Progenitor cell of endocrine pancreas (in vitro differentiated cells): ENCODE measurements at regions not wholly inside any gene's neighbourhood (a gene's known extent, or its start where the extent isn't known, plus 50 kb on each side); places are given as distances from the start of the nearest gene placed in this dataset.

ENCODE experiments used
- DNase-seq: peaks from one replicate; pipeline ENCODE4 v3.0.0; 2021; ENCODE audit warnings: low spot score; ENCODE audit not compliant: unreplicated experiment
- H3K27ac Mint-ChIP-seq: 2 replicates; pipeline ENCODE4 v1.8.0; 2021; ENCODE audit warnings: mild to moderate bottlenecking, moderate library complexity, mixed read lengths
- H3K27me3 Mint-ChIP-seq: 2 replicates; pipeline ENCODE4 v1.8.0; 2021; ENCODE audit warnings: mixed read lengths
- H3K36me3 Mint-ChIP-seq: 2 replicates; pipeline ENCODE4 v1.8.0; 2022; ENCODE audit warnings: mixed read lengths; ENCODE audit not compliant: insufficient read depth
- H3K4me1 Mint-ChIP-seq: 2 replicates; pipeline ENCODE4 v1.8.0; 2021; ENCODE audit warnings: low read depth, mixed read lengths
- H3K4me3 Mint-ChIP-seq: 2 replicates; pipeline ENCODE4 v1.8.0; 2021; ENCODE audit warnings: low read depth, mild to moderate bottlenecking, moderate library complexity, mixed read lengths
- H3K9me3 Mint-ChIP-seq: 2 replicates; pipeline ENCODE4 v1.8.0; 2021; ENCODE audit warnings: low read depth, mixed read lengths
- TF ChIP-seq, protein P1 (sequence below): fragments of 200-600 bp; sonication (generic); IDR thresholded peaks from one replicate; pipeline ENCODE4 v1.5.0; 2021; ENCODE audit warnings: antibody characterized with exemption, mild to moderate bottlenecking; ENCODE audit not compliant: unreplicated experiment

DNA sequence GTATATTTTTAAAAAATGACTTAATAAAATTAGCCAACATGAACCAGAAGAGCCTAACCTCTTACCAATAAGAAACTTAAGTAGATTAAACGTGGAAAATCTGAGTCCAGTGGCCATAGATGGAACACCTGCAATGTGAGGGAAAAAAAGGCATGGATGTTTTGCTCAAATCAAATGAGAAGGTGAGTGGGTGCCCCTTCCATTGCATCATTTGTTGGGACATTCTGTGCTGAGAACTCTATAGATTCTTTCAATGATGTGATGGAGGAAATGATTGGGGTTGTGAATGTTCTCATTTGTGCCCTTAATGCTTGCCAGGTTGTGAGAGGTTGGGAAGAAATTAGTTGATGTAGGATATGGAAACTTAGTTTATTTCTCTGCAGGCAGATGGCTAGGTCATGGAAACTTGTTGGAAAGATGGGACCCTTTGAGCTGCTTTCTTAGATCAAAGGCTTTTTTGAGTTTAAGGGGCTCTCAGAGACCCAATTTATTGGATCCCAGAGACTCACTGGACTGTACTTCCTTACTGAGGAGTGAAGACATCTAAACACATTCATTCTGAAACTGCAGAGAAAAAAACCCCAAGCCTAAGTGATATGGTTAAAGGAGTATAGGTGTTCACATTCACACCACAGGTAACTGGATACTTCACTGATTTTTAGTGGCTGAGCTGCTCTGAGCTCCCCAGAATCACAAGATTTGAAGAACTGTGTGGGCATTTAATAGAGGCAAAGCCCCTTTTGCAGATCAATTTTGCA lies 95.9 kb downstream of the DACT1 start:
- DNase-seq = no peak
- no peak overlapping the region for H3K27ac Mint-ChIP-seq
- H3K4me3 Mint-ChIP-seq = no peak overlapping the region
- TF ChIP-seq, protein P1, sequence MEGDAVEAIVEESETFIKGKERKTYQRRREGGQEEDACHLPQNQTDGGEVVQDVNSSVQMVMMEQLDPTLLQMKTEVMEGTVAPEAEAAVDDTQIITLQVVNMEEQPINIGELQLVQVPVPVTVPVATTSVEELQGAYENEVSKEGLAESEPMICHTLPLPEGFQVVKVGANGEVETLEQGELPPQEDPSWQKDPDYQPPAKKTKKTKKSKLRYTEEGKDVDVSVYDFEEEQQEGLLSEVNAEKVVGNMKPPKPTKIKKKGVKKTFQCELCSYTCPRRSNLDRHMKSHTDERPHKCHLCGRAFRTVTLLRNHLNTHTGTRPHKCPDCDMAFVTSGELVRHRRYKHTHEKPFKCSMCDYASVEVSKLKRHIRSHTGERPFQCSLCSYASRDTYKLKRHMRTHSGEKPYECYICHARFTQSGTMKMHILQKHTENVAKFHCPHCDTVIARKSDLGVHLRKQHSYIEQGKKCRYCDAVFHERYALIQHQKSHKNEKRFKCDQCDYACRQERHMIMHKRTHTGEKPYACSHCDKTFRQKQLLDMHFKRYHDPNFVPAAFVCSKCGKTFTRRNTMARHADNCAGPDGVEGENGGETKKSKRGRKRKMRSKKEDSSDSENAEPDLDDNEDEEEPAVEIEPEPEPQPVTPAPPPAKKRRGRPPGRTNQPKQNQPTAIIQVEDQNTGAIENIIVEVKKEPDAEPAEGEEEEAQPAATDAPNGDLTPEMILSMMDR = no peak
- H3K9me3 Mint-ChIP-seq = no peaks in the 10 kb centered on the region
- peaks cover 2% of the 10 kb centered on the region for H3K4me1 Mint-ChIP-seq
- no peaks in the 10 kb centered on the region for H3K36me3 Mint-ChIP-seq
- peaks cover 3% of the 10 kb centered on the region for H3K27me3 Mint-ChIP-seq

DNA sequence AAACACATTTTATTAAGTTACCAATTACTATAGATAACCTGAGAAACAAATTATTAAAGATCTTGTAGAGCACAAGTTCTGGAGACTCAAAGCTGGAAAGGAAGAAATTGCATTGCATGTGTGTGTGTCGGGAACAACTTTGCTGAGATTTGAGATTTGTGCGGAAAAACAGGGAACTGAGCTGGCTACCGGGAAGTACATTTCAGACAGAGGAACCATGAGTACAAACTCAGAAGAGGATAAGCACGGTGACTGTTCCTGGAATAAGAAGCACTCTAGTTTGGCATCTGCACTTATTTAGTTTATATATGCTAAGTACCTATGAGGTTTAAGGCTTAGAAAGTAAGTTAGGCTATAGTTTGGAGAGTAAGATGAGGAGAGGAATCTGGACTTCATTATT lies 97.8 kb downstream of the DACT1 start:
- Mint-ChIP-seq H3K27me3 (peaks cover 7% of the 10 kb centered on the region), H3K36me3 (no peaks in the 10 kb centered on the region), H3K9me3 (no peaks in the 10 kb centered on the region), H3K27ac (no peak overlapping the region), H3K4me1 (peaks cover 8% of the 10 kb centered on the region), H3K4me3 (no peak overlapping the region)
- DNase-seq = no peak
- TF ChIP-seq, protein P1 = no peak

DNA sequence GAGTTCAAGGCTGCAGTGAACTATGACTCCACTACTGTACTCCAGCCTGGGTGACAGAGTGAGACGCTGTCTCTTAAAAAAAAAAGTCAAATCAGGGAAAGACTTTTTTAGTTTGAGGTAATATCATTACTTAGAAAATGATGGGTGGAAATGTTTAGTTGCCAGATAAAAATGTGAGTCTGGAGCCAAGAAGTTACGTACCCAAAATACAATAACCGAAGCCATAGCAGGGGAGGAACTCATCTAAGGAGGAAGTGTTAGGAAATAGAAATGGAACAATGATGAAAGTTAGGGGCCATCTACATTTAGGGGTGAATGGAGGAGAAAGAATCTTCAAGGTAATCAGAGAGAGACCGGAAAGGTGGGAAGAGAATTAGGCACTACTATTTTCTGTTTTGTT lies 98.8 kb downstream of the DACT1 start:
- TF ChIP-seq, protein P1 = no peak
- Mint-ChIP-seq H3K9me3 (no peaks in the 10 kb centered on the region), H3K4me1 (peaks cover 12% of the 10 kb centered on the region), H3K4me3 (no peak overlapping the region), H3K36me3 (no peaks in the 10 kb centered on the region), H3K27ac (no peak overlapping the region), H3K27me3 (peaks cover 9% of the 10 kb centered on the region)
- no peak for DNase-seq

DNA sequence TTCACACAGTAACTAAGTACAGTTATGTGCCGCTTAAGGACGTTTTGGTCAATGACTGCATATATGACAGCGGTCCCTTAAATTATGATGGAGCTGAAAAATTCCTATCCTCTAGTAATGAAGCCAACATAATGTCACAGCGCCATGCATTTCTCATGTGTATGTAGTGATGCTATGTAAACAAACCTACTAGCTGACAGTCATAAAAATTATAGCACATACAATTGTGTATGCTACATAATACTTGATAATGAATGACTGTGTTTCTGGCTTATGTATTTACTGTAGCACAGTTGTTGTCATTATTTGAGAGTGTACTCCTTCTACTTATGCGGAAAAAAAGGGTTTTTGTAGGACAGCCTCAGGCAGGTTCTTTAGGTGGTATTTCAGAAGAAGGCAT lies 99.7 kb downstream of the DACT1 start:
- H3K4me3 Mint-ChIP-seq = no peak overlapping the region
- no peaks in the 10 kb centered on the region for H3K9me3 Mint-ChIP-seq
- TF ChIP-seq, protein P1 = no peak

DNA sequence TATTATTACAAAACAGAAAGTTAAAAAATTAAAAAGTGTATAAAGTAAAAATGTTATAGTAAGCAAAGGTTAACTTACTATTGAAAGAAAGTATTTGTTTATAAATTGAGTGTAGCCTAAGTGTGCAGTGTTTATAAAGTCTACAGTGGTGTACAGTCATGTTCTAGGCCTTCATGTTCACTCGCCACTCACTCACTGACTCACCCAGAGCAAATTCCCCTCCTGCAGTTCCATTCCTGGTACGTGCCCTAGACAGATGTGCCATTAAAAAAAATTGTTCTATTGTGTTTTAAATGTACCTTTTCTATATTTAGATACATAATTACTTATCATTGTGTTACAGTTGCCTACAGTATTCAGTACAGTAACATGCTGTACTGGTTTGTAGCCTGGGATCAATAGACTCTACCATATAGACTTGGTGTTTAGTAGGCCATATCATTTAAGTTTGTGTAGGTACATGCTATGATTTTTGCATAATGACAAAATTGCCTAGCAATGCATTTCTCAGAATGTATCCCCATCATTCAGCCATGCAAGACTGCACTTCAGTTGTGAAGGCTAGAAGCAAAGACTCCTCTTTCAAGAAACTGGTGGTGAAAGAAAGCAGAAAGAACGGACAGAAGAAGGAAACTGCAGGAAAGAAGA lies 100.6 kb downstream of the DACT1 start:
- peaks cover 12% of the 10 kb centered on the region for H3K4me1 Mint-ChIP-seq
- peaks cover 9% of the 10 kb centered on the region for H3K27me3 Mint-ChIP-seq
- H3K36me3 Mint-ChIP-seq = no peaks in the 10 kb centered on the region
- H3K27ac Mint-ChIP-seq = no peak overlapping the region
- H3K4me3 Mint-ChIP-seq = no peak overlapping the region
- H3K9me3 Mint-ChIP-seq = no peaks in the 10 kb centered on the region
- TF ChIP-seq, protein P1 = no peak
- no peak for DNase-seq

More for the DNA sequence above, 99.7 kb downstream of the DACT1 start:
- peaks cover 9% of the 10 kb centered on the region for H3K27me3 Mint-ChIP-seq
- DNase-seq = no peak
- no peak overlapping the region for H3K27ac Mint-ChIP-seq
- peaks cover 12% of the 10 kb centered on the region for H3K4me1 Mint-ChIP-seq
- H3K36me3 Mint-ChIP-seq = no peaks in the 10 kb centered on the region
